GM19324 (cell line): ENCODE measurements at regions not wholly inside any gene's neighbourhood (a gene's known extent, or its start where the extent isn't known, plus 50 kb on each side); places are given as distances from the start of the nearest gene placed in this dataset.

Source experiments
- ATAC-seq: cut with Tn5 transposase; IDR thresholded peaks from one replicate; pipeline ENCODE4 v1.9.1; 2021; ENCODE audit warnings: mild to moderate bottlenecking, moderate library complexity; ENCODE audit not compliant: unreplicated experiment, low FRiP score

GRCh38 chr1:83017276-83017675, 981.7 kb downstream of the TTLL7 start:
- no peak for ATAC-seq

GRCh38 chr1:83016354-83016849, 982.5 kb downstream of the TTLL7 start:
- ATAC-seq = no peak

- no peak for ATAC-seq
Observed at GRCh38 chr1:83015163-83015562, 983.8 kb downstream of the TTLL7 start.

GRCh38 chr1:83012950-83013349, 986.0 kb downstream of the TTLL7 start:
- ATAC-seq = no peak

GRCh38 chr1:83011265-83011664, 987.7 kb downstream of the TTLL7 start:
- ATAC-seq = no peak

- ATAC-seq = no peak
Observed at GRCh38 chr1:83006271-83006670, 992.7 kb downstream of the TTLL7 start.

GRCh38 chr1:83000286-83000685, 998.6 kb downstream of the TTLL7 start:
- ATAC-seq = no peak

GRCh38 chr1:82995951-82996350, 1003.0 kb downstream of the TTLL7 start:
- ATAC-seq = no peak

GRCh38 chr1:82994616-82995263, 1004.2 kb downstream of the TTLL7 start:
- no peak for ATAC-seq

- no peak for ATAC-seq
Observed at GRCh38 chr1:82991569-82991968, 1007.4 kb downstream of the TTLL7 start.

GRCh38 chr1:82979593-82980236, 1019.2 kb downstream of the TTLL7 start:
- ATAC-seq = peak; percentile 99

GRCh38 chr1:82978461-82979324, 1020.2 kb downstream of the TTLL7 start:
- ATAC-seq = no peak

GRCh38 chr1:82972841-82973553, 1025.9 kb downstream of the TTLL7 start:
- no peak for ATAC-seq

GRCh38 chr1:82969340-82969739, 1029.6 kb downstream of the TTLL7 start:
- ATAC-seq = no peak

- ATAC-seq = no peak
Observed at GRCh38 chr1:82962658-82963057, 1036.3 kb downstream of the TTLL7 start.

- ATAC-seq = no peak
Observed at GRCh38 chr1:82950606-82951200, 1048.2 kb downstream of the TTLL7 start.

GRCh38 chr1:82948386-82948785, 1050.5 kb downstream of the TTLL7 start:
- no peak for ATAC-seq

GRCh38 chr1:82947278-82947677, 1051.7 kb downstream of the TTLL7 start:
- ATAC-seq = no peak

- ATAC-seq = no peak
Observed at GRCh38 chr1:82946096-82946605, 1052.8 kb downstream of the TTLL7 start.

GRCh38 chr1:82944822-82945221, 1054.1 kb downstream of the TTLL7 start:
- ATAC-seq = no peak
